GM12892 (cell line): ENCODE measurements at regions not wholly inside any gene's neighbourhood (a gene's known extent, or its start where the extent isn't known, plus 50 kb on each side); places are given as distances from the start of the nearest gene placed in this dataset.
"Not testable (repeated sequence)": the region's sequence is repeated elsewhere in the genome, so short reads cannot be mapped to it uniquely, and the experiment has no call there.

Experiments used
- DNase-seq: peaks from one replicate; pipeline ENCODE4 v3.0.0; 2011; ENCODE audit not compliant: insufficient read length
- FAIRE-seq: peaks from 2 replicates; lab custom pipeline; 2011; peaks lifted over from hg19 to GRCh38; lab: Jason Lieb, UNC
- POLR2A ChIP-seq: IDR thresholded peaks from 2 replicates; pipeline ENCODE4 v1.6.1; 2011; ENCODE audit warnings: low read depth, low read length, control low read depth
- POLR2AphosphoS5 ChIP-seq: IDR thresholded peaks from 2 replicates; pipeline ENCODE4 v1.6.1; 2011; ENCODE audit warnings: low read depth, low read length, control low read depth
- TAF1 ChIP-seq: IDR thresholded peaks from 2 replicates; pipeline ENCODE4 v1.6.1; 2011; ENCODE audit warnings: low read depth, mild to moderate bottlenecking, control low read depth, low read length, borderline replicate concordance

DNA sequence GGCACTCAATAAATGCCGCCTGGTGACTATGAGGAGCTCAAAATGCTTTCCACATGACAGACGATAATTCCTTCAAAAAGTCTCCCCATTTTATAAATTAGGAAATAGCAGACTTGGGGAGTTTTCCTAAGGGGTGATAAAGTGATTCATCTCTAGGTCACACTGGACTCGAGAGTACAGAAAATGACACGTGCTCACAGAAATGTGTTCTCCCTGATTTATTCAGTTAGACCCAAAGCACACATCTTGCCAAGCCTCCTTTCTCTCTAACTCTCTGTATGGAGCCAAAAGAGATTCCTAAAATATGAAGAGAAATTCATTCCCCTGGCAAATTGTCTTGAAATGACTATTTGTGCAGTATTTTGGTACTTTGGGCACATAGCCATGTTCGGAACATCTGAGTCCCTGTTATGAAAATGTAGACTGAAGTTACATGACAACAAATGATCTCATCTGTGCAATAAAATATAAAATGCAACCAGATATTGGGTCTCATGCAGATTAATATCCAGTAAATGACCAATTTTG lies 381.1 kb downstream of the TFAP2B start:
- DNase-seq, result no peak
- no peak for TF ChIP-seq POLR2A
- no peak for TF ChIP-seq TAF1
- TF ChIP-seq POLR2AphosphoS5, result no peak
- FAIRE-seq, result no peak

- TF ChIP-seq POLR2A, result no peak
- no peak for TF ChIP-seq POLR2AphosphoS5
- TF ChIP-seq TAF1, result no peak
- DNase-seq (no peak), FAIRE-seq (no peak)
Measured at GRCh38 chr6:51200676-51201075, 382.0 kb downstream of the TFAP2B start.

DNA sequence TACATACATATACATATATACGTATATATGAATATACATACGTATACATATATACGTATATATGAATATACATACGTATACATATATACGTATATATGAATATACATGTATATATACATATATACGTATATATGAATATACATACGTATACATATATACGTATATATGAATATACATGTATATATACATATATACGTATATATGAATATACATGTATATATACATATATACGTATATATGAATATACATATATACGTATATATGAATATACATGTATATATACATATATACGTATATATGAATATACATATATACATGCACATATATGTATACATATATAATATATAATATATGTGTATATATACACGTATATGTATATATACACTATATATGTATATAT lies 384.0 kb downstream of the TFAP2B start:
- FAIRE-seq, DNase-seq: not testable (repeated sequence)

- FAIRE-seq (no peak), DNase-seq (no peak)
- TF ChIP-seq TAF1, result no peak
- no peak for TF ChIP-seq POLR2AphosphoS5
- TF ChIP-seq POLR2A, result no peak
Measured at GRCh38 chr6:51203504-51203903, 384.8 kb downstream of the TFAP2B start.

DNA sequence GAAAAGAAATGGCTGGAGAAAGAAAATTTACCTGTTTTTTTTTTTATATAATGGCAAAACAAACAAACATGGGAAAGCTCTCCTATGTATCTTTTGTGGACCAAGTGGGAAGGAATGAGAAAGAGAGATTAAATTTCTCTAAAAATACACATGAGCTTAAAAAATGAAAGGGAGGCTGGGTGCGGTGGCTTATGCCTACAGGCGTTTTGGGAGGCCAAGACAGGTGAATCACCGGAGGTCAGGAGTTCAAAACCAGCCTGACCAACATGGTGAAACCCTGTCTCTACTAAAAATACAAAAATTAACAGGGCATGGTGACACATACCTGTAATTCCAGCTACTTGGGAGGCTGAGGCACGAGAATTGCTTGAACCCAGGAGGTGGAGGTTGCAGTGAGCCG lies 388.0 kb downstream of the TFAP2B start:
- not testable (repeated sequence) for DNase-seq, FAIRE-seq

DNA sequence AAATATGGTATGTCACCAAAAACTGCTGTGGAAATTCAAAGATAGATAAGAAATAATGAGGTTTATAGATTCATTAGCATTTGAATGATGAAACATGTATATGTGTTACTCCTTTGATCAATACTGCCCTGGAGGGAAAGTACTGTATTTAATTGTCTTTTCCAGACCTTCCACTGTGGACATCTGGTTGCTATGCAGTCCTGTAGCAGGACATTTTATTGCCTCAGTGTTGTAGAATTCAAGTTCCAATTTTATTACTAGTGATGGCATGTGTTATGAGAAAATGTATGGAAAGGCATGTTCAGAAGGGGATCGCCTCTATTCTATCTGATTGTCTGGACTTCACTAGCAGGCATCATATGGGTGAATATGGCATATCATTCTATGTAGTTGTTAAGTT lies 391.0 kb downstream of the TFAP2B start:
- TF ChIP-seq POLR2AphosphoS5, result no peak
- TF ChIP-seq TAF1, result no peak
- TF ChIP-seq POLR2A, result no peak
- FAIRE-seq (no peak), DNase-seq (no peak)

- DNase-seq (no peak), FAIRE-seq (no peak)
- TF ChIP-seq POLR2A (no peak), POLR2AphosphoS5 (no peak), TAF1 (no peak)
Measured at GRCh38 chr6:51213811-51214210, 395.1 kb downstream of the TFAP2B start.

- no peak for FAIRE-seq
- TF ChIP-seq POLR2A (no peak), POLR2AphosphoS5 (no peak), TAF1 (no peak)
Measured at GRCh38 chr6:51214442-51214841, 395.8 kb downstream of the TFAP2B start.

GRCh38 chr6:51218181-51218580 lies 399.5 kb downstream of the TFAP2B start:
- FAIRE-seq (no peak), DNase-seq (no peak)
- TF ChIP-seq POLR2AphosphoS5 (no peak), POLR2A (no peak), TAF1 (no peak)

More at GRCh38 chr6:51214442-51214841, 395.8 kb downstream of the TFAP2B start:
- DNase-seq, result no peak

DNA sequence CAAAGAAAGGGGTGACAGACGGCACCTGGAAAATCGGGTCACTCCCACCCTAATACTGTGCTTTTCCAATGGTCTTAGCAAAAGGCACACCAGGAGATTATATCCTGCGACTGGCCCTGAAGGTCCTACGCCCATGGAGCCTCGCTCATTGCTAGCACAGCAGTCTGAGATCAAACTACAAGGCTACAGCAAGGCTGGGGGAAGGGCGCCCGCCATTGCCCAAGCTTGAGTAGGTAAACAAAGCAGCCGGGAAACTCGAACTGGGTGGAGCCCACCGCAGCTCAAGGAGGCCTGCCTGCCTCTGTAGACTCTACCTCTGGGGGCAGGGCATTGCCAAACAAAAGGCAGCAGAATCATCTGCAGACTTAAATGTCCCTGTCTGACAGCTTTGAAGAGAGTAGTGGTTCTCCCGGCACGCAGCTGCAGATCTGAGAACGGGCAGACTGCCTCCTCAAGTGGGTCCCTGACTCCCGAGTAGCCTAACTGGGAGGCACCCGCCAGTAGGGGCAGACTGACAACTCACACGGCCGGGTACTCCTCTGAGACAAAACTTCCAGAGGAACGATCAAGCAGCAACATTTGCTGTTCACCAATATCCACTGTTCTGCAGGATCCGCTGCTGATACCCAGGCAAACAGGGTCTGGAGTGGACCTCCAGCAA lies 406.0 kb downstream of the TFAP2B start:
- not testable (repeated sequence) for DNase-seq, FAIRE-seq

GRCh38 chr6:51241376-51241775 lies 422.7 kb downstream of the TFAP2B start:
- FAIRE-seq (no peak), DNase-seq (no peak)
- TF ChIP-seq TAF1 (no peak), POLR2A (no peak), POLR2AphosphoS5 (no peak)

DNA sequence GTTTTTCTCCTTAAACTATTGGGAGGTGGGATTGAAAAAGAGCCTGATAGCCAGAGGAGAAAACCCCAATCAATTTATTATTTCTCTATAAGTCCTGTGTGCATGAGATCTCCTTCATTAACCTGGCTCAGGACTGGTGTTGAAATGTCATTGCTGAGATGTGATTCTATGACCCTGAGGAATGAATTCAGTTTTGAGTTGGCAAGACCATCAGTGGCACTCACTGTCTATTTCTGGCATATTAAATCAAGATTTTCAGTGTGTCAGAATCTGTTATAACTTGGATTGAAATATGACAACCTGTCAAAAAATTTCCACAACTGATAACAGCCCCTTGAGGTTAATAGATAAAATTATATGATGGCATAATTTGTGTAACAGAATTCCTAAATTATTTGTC lies 431.1 kb downstream of the TFAP2B start:
- DNase-seq, result no peak
- FAIRE-seq, result no peak
- no peak for TF ChIP-seq POLR2AphosphoS5
- TF ChIP-seq TAF1, result no peak
- TF ChIP-seq POLR2A, result no peak

DNA sequence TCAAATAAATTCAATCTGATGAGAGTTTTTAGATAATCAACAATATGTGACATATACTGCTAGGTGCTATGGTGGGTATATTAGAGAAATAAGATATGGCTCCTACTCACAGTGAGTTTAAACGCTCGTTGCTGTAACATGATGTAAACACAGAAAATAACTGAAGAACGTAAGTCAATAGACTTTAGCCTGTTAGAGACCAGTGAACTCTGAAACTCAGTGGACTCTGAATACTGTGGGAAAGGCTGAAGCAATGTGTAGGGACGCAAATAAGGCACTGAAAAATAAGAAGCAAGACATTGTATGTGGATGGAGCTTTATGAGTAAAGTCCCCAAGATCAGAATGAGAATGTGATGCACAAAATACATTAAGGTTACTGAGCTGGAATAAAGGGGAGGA lies 431.6 kb downstream of the TFAP2B start:
- DNase-seq (no peak), FAIRE-seq (no peak)
- TF ChIP-seq POLR2A, result no peak
- TF ChIP-seq TAF1, result no peak
- no peak for TF ChIP-seq POLR2AphosphoS5

- TF ChIP-seq POLR2AphosphoS5 (no peak), TAF1 (no peak)
- FAIRE-seq (no peak), DNase-seq (no peak)
Measured at GRCh38 chr6:51257938-51258337, 439.3 kb downstream of the TFAP2B start.
